ENCODE measurements at regions not wholly inside any gene's neighbourhood (a gene's known extent, or its start where the extent isn't known, plus 50 kb on each side); places are given as distances from the start of the nearest gene placed in this dataset.

GRCh38 chr13:83286737-83287136 lies 595.5 kb downstream of the SLITRK1 start:
- no peak for TF ChIP-seq CTCF (IDR thresholded peaks at IDR 0.05)
- ATAC-seq (no peak), DNase-seq (no peak)
- Histone ChIP-seq H3K4me3 (no peak overlapping the region), H3K27me3 (ENCODE audit: insufficient read depth in 3 of 3, low read length in 2 of 3) (peaks cover 0 to 1% (median 0%) of the 10 kb centered on the region in 3 donors), H3K36me3 (ENCODE audit: insufficient read depth in 1 of 2, low read depth in 1 of 2) (no peaks in the 10 kb centered on the region), H3K27ac (no peak overlapping the region), H3K4me1 (no peaks in the 10 kb centered on the region), H3K9me3 (no peaks in the 10 kb centered on the region)
- intact Hi-C loops (cut with DNase I) = no loop called here

- no peaks in the 10 kb centered on the region for H3K4me1 ChIP-seq
- intact Hi-C loops (cut with DNase I) = no loop called here
- no peak overlapping the region for H3K4me3 ChIP-seq
- ATAC-seq (no peak), DNase-seq (no peak)
- no peak overlapping the region for H3K27ac ChIP-seq
- H3K27me3 ChIP-seq (ENCODE audit: insufficient read depth in 3 of 3, low read length in 2 of 3) = peaks cover 0 to 1% (median 0%) of the 10 kb centered on the region in 3 donors
- no peaks in the 10 kb centered on the region for H3K36me3 ChIP-seq (ENCODE audit: insufficient read depth in 1 of 2, low read depth in 1 of 2)
- no peaks in the 10 kb centered on the region for H3K9me3 ChIP-seq
- 22 to 52% (median 36%) methylated on average over 1 of the region's 1 CpG for WGBS, 3 donors
- no peak for TF ChIP-seq CTCF (IDR thresholded peaks at IDR 0.05)
Measured at GRCh38 chr13:83281654-83282053, 600.6 kb downstream of the SLITRK1 start.

- H3K27me3 ChIP-seq (ENCODE audit: insufficient read depth in 3 of 3, low read length in 2 of 3) = no peaks in the 10 kb centered on the region
- no peak for ATAC-seq
Measured at GRCh38 chr13:83274679-83275078, 607.6 kb downstream of the SLITRK1 start.

GRCh38 chr13:83272652-83273240 lies 609.5 kb downstream of the SLITRK1 start:
- intact Hi-C loops (cut with DNase I) = no loop called here
- no peak for TF ChIP-seq CTCF (IDR thresholded peaks at IDR 0.05)
- Histone ChIP-seq H3K4me3 (no peak overlapping the region), H3K9me3 (no peaks in the 10 kb centered on the region), H3K4me1 (no peaks in the 10 kb centered on the region), H3K27me3 (ENCODE audit: insufficient read depth in 3 of 3, low read length in 2 of 3) (peaks cover 0 to 1% (median 0%) of the 10 kb centered on the region in 3 donors), H3K36me3 (ENCODE audit: insufficient read depth in 1 of 2, low read depth in 1 of 2) (no peaks in the 10 kb centered on the region), H3K27ac (no peak overlapping the region)
- ATAC-seq (no peak), DNase-seq (no peak)
- WGBS, 3 donors = 14 to 24% (median 21%) methylated on average over 1 of the region's 1 CpG

More at GRCh38 chr13:83274679-83275078, 607.6 kb downstream of the SLITRK1 start:
- no peaks in the 10 kb centered on the region for H3K9me3 ChIP-seq
- no peak overlapping the region for H3K27ac ChIP-seq
- no peaks in the 10 kb centered on the region for H3K4me1 ChIP-seq
- H3K4me3 ChIP-seq = no peak overlapping the region
- intact Hi-C loops (cut with DNase I) = no loop called here
- DNase-seq = no peak
- no peak for TF ChIP-seq CTCF (IDR thresholded peaks at IDR 0.05)
- no peaks in the 10 kb centered on the region for H3K36me3 ChIP-seq (ENCODE audit: insufficient read depth in 1 of 2, low read depth in 1 of 2)

- Histone ChIP-seq H3K27me3 (ENCODE audit: insufficient read depth in 3 of 3, low read length in 2 of 3) (peaks cover 0 to 1% (median 0%) of the 10 kb centered on the region in 3 donors), H3K36me3 (ENCODE audit: insufficient read depth in 1 of 2, low read depth in 1 of 2) (no peaks in the 10 kb centered on the region), H3K4me1 (no peaks in the 10 kb centered on the region), H3K27ac (no peak overlapping the region), H3K4me3 (no peak overlapping the region), H3K9me3 (no peaks in the 10 kb centered on the region)
- no peak for DNase-seq
- 27 to 44% (median 41%) methylated on average over 1 of the region's 1 CpG for WGBS, 3 donors
- ATAC-seq = no peak
- intact Hi-C loops (cut with DNase I) = no loop called here
- no peak for TF ChIP-seq CTCF (IDR thresholded peaks at IDR 0.05)
Measured at GRCh38 chr13:83272076-83272475, 610.2 kb downstream of the SLITRK1 start.
